Stomach (tissue), 4 donors: ENCODE measurements at regions not wholly inside any gene's neighbourhood (a gene's known extent, or its start where the extent isn't known, plus 50 kb on each side); places are given as distances from the start of the nearest gene placed in this dataset.

ENCODE experiments used
- CTCF ChIP-seq, 7 experiments: fragments of 450-650 bp in 4 of 7; fragments of 200-600 bp in 3 of 7; sonication (generic) in 3 of 7; IDR thresholded peaks; one replicate each; pipeline ENCODE4 v1.5.1; 2016 to 2019; ENCODE audit warnings: antibody characterized with exemption in 7 of 7, control low read depth in 2 of 7, mild to moderate bottlenecking in 1 of 7
- EP300 ChIP-seq: sonication (generic); formaldehyde crosslinking; IDR thresholded peaks from one replicate; pipeline ENCODE4 v1.6.1; 2017; ENCODE audit warnings: antibody characterized with exemption
- POLR2A ChIP-seq, 4 donors: fragments of 450-650 bp; IDR thresholded peaks; one replicate each; pipeline ENCODE4 v1.6.1; 2016; ENCODE audit warnings: antibody characterized with exemption in 4 of 4, control low read depth in 2 of 4, mild to moderate bottlenecking in 1 of 4, moderate library complexity in 1 of 4

GRCh38 chr4:123346330-123346940 lies 50.2 kb upstream of the SPRY1 start:
- no peak for TF ChIP-seq CTCF (IDR thresholded peaks at IDR 0.05)
- no peak for TF ChIP-seq EP300
- no peak for TF ChIP-seq POLR2A (IDR thresholded peaks at IDR 0.05)
